HT1080 (cell line): ENCODE measurements at regions not wholly inside any gene's neighbourhood (a gene's known extent, or its start where the extent isn't known, plus 50 kb on each side); places are given as distances from the start of the nearest gene placed in this dataset.

Experiments
- DNase-seq: peaks from one replicate; pipeline ENCODE4 v3.0.0-alpha.2; 2015; ENCODE audit warnings: low read depth

GRCh38 chr4:141402712-141403111, 182.0 kb downstream of the ZNF330 start:
- no peak for DNase-seq

- no peak for DNase-seq
Measured at GRCh38 chr4:141403782-141404181, 183.1 kb downstream of the ZNF330 start.

- no peak for DNase-seq
Measured at GRCh38 chr4:141406237-141406636, 185.5 kb downstream of the ZNF330 start.

- no peak for DNase-seq
Measured at GRCh38 chr4:141409556-141409955, 188.9 kb downstream of the ZNF330 start.

GRCh38 chr4:141410839-141411238, 190.1 kb downstream of the ZNF330 start:
- no peak for DNase-seq

GRCh38 chr4:141411936-141412335, 191.2 kb downstream of the ZNF330 start:
- DNase-seq, result no peak

GRCh38 chr4:141413366-141413765, 192.7 kb downstream of the ZNF330 start:
- no peak for DNase-seq

GRCh38 chr4:141415651-141416050, 195.0 kb downstream of the ZNF330 start:
- no peak for DNase-seq

GRCh38 chr4:141416219-141416618, 195.5 kb downstream of the ZNF330 start:
- DNase-seq, result no peak

GRCh38 chr4:141416677-141417363, 196.1 kb downstream of the ZNF330 start:
- no peak for DNase-seq

GRCh38 chr4:141417387-141417786, 196.7 kb downstream of the ZNF330 start:
- DNase-seq, result peak; percentile 16

- peak; percentile 65 for DNase-seq
Measured at GRCh38 chr4:141425124-141425523, 204.4 kb downstream of the ZNF330 start.

- DNase-seq, result peak; percentile 33
Measured at GRCh38 chr4:141427726-141428296, 207.1 kb downstream of the ZNF330 start.

- DNase-seq, result no peak
Measured at GRCh38 chr4:141429933-141430332, 206.4 kb upstream of the IL15 start.

GRCh38 chr4:141430686-141431085, 205.7 kb upstream of the IL15 start:
- no peak for DNase-seq

- no peak for DNase-seq
Measured at GRCh38 chr4:141432000-141432712, 204.2 kb upstream of the IL15 start.

- DNase-seq, result no peak
Measured at GRCh38 chr4:141435446-141436225, 200.7 kb upstream of the IL15 start.

GRCh38 chr4:141439223-141439622, 197.2 kb upstream of the IL15 start:
- DNase-seq, result no peak

GRCh38 chr4:141447761-141448160, 188.6 kb upstream of the IL15 start:
- no peak for DNase-seq

- DNase-seq, result no peak
Measured at GRCh38 chr4:141448490-141448889, 187.9 kb upstream of the IL15 start.

- no peak for DNase-seq
Measured at GRCh38 chr4:141449927-141450326, 186.5 kb upstream of the IL15 start.

GRCh38 chr4:141455651-141456050, 180.7 kb upstream of the IL15 start:
- no peak for DNase-seq
